ENCODE measurements at regions not wholly inside any gene's neighbourhood (a gene's known extent, or its start where the extent isn't known, plus 50 kb on each side); places are given as distances from the start of the nearest gene placed in this dataset.
"Not testable (repeated sequence)": the region's sequence is repeated elsewhere in the genome, so short reads cannot be mapped to it uniquely, and the experiment has no call there.

GRCh38 chr6:166700871-166701270 is 73.8 kb upstream of the RPS6KA2 start:
- H3K36me3 ChIP-seq (replicated peaks in 1 of 2; ENCODE audit: control insufficient read depth in 1 of 2, insufficient read depth in 2 of 2, low read length in 2 of 2); H3K27ac ChIP-seq (ENCODE audit: extremely low read length, insufficient read depth, low read length); H3K4me1 ChIP-seq (ENCODE audit: insufficient read depth, low read length); H3K9ac ChIP-seq (ENCODE audit: insufficient read depth, low read depth, low read length); H3K4me3 ChIP-seq (replicated peaks in 1 of 3; ENCODE audit: insufficient read depth in 1 of 3, low read depth in 2 of 3, low read length in 3 of 3); H3K9me3 ChIP-seq (ENCODE audit: low read length); FAIRE-seq; H3K4me2 ChIP-seq (ENCODE audit: low read depth, low read length); CTCF ChIA-PET (ENCODE audit: low intra/inter-chr PET ratio, low total read pairs); intact Hi-C loops (cut with micrococcal nuclease; ENCODE audit: unreplicated experiment); ATAC-seq; DNase-seq (ENCODE audit: low spot score); BruUV-seq (replicated peaks); H3K79me2 ChIP-seq (ENCODE audit: insufficient read depth, low read length); H4K20me1 ChIP-seq (ENCODE audit: insufficient read depth, low read length); POLR2A ChIA-PET; in situ Hi-C loops (cut with HindIII; ENCODE audit: extremely low pct_ligation_motif_present, low pct_unique_long_range_greater_than_20kb); H2AFZ ChIP-seq (ENCODE audit: low read length): not testable (repeated sequence)
- WGBS (ENCODE audit: low lambda C conversion rate) = 18% methylated on average over 3 of the region's 3 CpGs
- H3K27me3 ChIP-seq (ENCODE audit: control insufficient read depth in 1 of 2, insufficient read depth in 2 of 2, low read length in 2 of 2) = peaks cover 1 to 47% of the 10 kb centered on the region in 2 experiments; a peak in 3 of 5 replicates

- no peaks in the 10 kb centered on the region for H4K20me1 ChIP-seq (ENCODE audit: insufficient read depth, low read length)
- ChIA-PET POLR2A (no interaction called here), CTCF (ENCODE audit: low intra/inter-chr PET ratio, low total read pairs) (no interaction called here)
- in situ Hi-C loops (cut with HindIII; ENCODE audit: extremely low pct_ligation_motif_present, low pct_unique_long_range_greater_than_20kb) = no loop called here
- intact Hi-C loops (cut with micrococcal nuclease; ENCODE audit: unreplicated experiment) = no loop called here
- no peak overlapping the region for H3K9ac ChIP-seq (ENCODE audit: insufficient read depth, low read depth, low read length)
- DNase-seq (ENCODE audit: low spot score) (no peak), FAIRE-seq (no peak), ATAC-seq (no peak)
- no peak overlapping the region for H3K27ac ChIP-seq (ENCODE audit: extremely low read length, insufficient read depth, low read length)
- H3K79me2 ChIP-seq (ENCODE audit: insufficient read depth, low read length) = no peaks in the 10 kb centered on the region
- no peaks in the 10 kb centered on the region for H3K4me1 ChIP-seq (ENCODE audit: insufficient read depth, low read length)
- no peak overlapping the region for H3K4me2 ChIP-seq (ENCODE audit: low read depth, low read length)
- no peak overlapping the region for H2AFZ ChIP-seq (ENCODE audit: low read length)
- no peaks in the 10 kb centered on the region for H3K36me3 ChIP-seq (replicated peaks in 1 of 2; ENCODE audit: control insufficient read depth in 1 of 2, insufficient read depth in 2 of 2, low read length in 2 of 2)
- H3K27me3 ChIP-seq (ENCODE audit: control insufficient read depth in 1 of 2, insufficient read depth in 2 of 2, low read length in 2 of 2) = peaks cover 1 to 69% of the 10 kb centered on the region in 2 experiments
- H3K9me3 ChIP-seq (ENCODE audit: low read length) = no peaks in the 10 kb centered on the region
- H3K4me3 ChIP-seq (replicated peaks in 1 of 3; ENCODE audit: insufficient read depth in 1 of 3, low read depth in 2 of 3, low read length in 3 of 3) = no peak overlapping the region
- BruUV-seq (replicated peaks) = no TSS peak
- WGBS (ENCODE audit: low lambda C conversion rate) = 7% methylated on average over 4 of the region's 4 CpGs
- no peak for TF ChIP-seq NFIC (IDR thresholded peaks at IDR 0.05; ENCODE audit: low read length)
- no peak for TF ChIP-seq ZNF550 (CRISPR knock-in tag; IDR thresholded peaks at IDR 0.05; ENCODE audit: borderline replicate concordance)
- no peak for TF ChIP-seq RFX3 (CRISPR knock-in tag; IDR thresholded peaks at IDR 0.05)
- no peak for TF ChIP-seq ZNF180 (CRISPR knock-in tag; IDR thresholded peaks at IDR 0.05; ENCODE audit: borderline replicate concordance, low read depth)
- no peak for TF ChIP-seq MBD4 (IDR thresholded peaks at IDR 0.05; ENCODE audit: borderline replicate concordance, low read length)
- no peak for TF ChIP-seq ZNF720 (CRISPR knock-in tag; IDR thresholded peaks at IDR 0.05)
- TF ChIP-seq ZNF557 (CRISPR knock-in tag; IDR thresholded peaks at IDR 0.05) = no peak
- TF ChIP-seq ZNF318 (CRISPR knock-in tag; IDR thresholded peaks at IDR 0.05) = no peak
- no peak for TF ChIP-seq ZBTB49 (CRISPR knock-in tag; IDR thresholded peaks at IDR 0.05; ENCODE audit: borderline replicate concordance)
Measured at GRCh38 chr6:166697113-166697512, 70.1 kb upstream of the RPS6KA2 start.

Measured in HepG2 (cell line).